Cardiac muscle cell (in vitro differentiated cells and primary cell): ENCODE measurements at regions not wholly inside any gene's neighbourhood (a gene's known extent, or its start where the extent isn't known, plus 50 kb on each side); places are given as distances from the start of the nearest gene placed in this dataset.

Experiments used
- DNase-seq, 2 donors: peaks; one replicate each; pipeline versions ENCODE4 v3.0.0 to v3.0.0-alpha.2; 2010 to 2017; ENCODE audit warnings: low read depth in 1 of 2, low spot score in 1 of 2
- H3K27ac ChIP-seq: fragments of 200-600 bp; sonication (generic); 2 replicates; pipeline ENCODE4 v1.5.1; 2016
- H3K27me3 ChIP-seq: fragments of 200-600 bp; sonication (generic); 2 replicates; pipeline ENCODE4 v1.6.0; 2016; ENCODE audit warnings: control low read depth
- H3K36me3 ChIP-seq: fragments of 200-600 bp; sonication (generic); 2 replicates; pipeline ENCODE4 v1.5.1; 2016; ENCODE audit warnings: control low read depth
- H3K4me1 ChIP-seq: fragments of 200-600 bp; sonication (generic); 2 replicates; pipeline ENCODE4 v1.8.1; 2017; ENCODE audit warnings: low read depth, mild to moderate bottlenecking, mixed run types
- H3K4me3 ChIP-seq: fragments of 200-600 bp; sonication (generic); 2 replicates; pipeline ENCODE4 v1.5.1; 2016; ENCODE audit warnings: mild to moderate bottlenecking
- H3K9me3 ChIP-seq: fragments of 200-600 bp; sonication (generic); 2 replicates; pipeline ENCODE4 v1.5.1; 2017; ENCODE audit warnings: low read depth, mild to moderate bottlenecking, control low read depth
- TF ChIP-seq, protein P1 (sequence below): IDR thresholded peaks from 2 replicates; pipeline ENCODE4 v1.5.1; 2012; ENCODE audit warnings: low read depth, mild to moderate bottlenecking, low read length

- H3K27me3 ChIP-seq: no peaks in the 10 kb centered on the region
- H3K4me1 ChIP-seq: no peaks in the 10 kb centered on the region
- no peak overlapping the region for H3K4me3 ChIP-seq
- TF ChIP-seq, protein P1, sequence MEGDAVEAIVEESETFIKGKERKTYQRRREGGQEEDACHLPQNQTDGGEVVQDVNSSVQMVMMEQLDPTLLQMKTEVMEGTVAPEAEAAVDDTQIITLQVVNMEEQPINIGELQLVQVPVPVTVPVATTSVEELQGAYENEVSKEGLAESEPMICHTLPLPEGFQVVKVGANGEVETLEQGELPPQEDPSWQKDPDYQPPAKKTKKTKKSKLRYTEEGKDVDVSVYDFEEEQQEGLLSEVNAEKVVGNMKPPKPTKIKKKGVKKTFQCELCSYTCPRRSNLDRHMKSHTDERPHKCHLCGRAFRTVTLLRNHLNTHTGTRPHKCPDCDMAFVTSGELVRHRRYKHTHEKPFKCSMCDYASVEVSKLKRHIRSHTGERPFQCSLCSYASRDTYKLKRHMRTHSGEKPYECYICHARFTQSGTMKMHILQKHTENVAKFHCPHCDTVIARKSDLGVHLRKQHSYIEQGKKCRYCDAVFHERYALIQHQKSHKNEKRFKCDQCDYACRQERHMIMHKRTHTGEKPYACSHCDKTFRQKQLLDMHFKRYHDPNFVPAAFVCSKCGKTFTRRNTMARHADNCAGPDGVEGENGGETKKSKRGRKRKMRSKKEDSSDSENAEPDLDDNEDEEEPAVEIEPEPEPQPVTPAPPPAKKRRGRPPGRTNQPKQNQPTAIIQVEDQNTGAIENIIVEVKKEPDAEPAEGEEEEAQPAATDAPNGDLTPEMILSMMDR: no peak
- DNase-seq: no peak
- H3K9me3 ChIP-seq: no peaks in the 10 kb centered on the region
- H3K36me3 ChIP-seq: no peaks in the 10 kb centered on the region
- H3K27ac ChIP-seq: no peak overlapping the region
Measured at GRCh38 chr17:78305801-78306200, 54.1 kb downstream of the SOCS3 start.

DNA sequence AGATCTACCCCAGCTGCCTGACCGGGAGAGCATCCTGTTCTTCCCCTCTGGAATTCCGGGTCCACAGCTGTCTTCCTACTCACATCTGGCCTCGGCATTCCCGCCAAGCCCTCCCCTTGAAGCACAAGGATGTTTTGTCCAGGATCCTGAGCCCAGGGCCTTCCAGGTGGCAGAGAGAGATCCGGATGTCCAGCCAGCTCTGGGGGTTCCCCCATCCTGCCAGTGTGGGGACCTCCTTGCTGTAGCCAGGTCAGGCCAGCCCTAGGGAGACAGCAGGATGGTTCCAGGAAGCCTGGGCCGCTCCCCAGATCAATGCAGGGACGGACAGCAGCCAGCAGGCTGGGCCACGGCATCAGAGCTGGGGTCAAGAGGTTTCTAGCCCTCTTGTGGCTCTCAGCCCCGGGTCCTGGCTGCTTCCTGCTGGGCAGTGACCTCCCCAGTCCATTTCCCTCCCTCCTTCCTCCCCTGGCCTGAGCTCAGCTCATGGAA, 55.3 kb downstream of the SOCS3 start:
- no peak overlapping the region for H3K4me3 ChIP-seq
- H3K9me3 ChIP-seq: no peaks in the 10 kb centered on the region
- H3K36me3 ChIP-seq: no peaks in the 10 kb centered on the region
- H3K4me1 ChIP-seq: no peaks in the 10 kb centered on the region
- no peak for DNase-seq
- TF ChIP-seq, protein P1: no peak
- no peak overlapping the region for H3K27ac ChIP-seq
- H3K27me3 ChIP-seq: no peaks in the 10 kb centered on the region

- DNase-seq: no peak
- Histone ChIP-seq H3K36me3 (no peaks in the 10 kb centered on the region), H3K4me1 (no peaks in the 10 kb centered on the region), H3K27me3 (no peaks in the 10 kb centered on the region), H3K27ac (no peak overlapping the region), H3K9me3 (no peaks in the 10 kb centered on the region), H3K4me3 (no peak overlapping the region)
- TF ChIP-seq, protein P1: no peak
Measured at GRCh38 chr17:78302478-78302877, 57.4 kb downstream of the SOCS3 start.

- H3K36me3 ChIP-seq: no peaks in the 10 kb centered on the region
- no peak overlapping the region for H3K4me3 ChIP-seq
- no peak overlapping the region for H3K27ac ChIP-seq
- DNase-seq: no peak
- TF ChIP-seq, protein P1: no peak
- H3K4me1 ChIP-seq: no peaks in the 10 kb centered on the region
- H3K9me3 ChIP-seq: no peaks in the 10 kb centered on the region
- H3K27me3 ChIP-seq: no peaks in the 10 kb centered on the region
Measured at GRCh38 chr17:78301821-78302213, 58.1 kb downstream of the SOCS3 start.

- TF ChIP-seq, protein P1: no peak
- no peak for DNase-seq
- H3K4me3 ChIP-seq: no peak overlapping the region
- no peaks in the 10 kb centered on the region for H3K27me3 ChIP-seq
- no peaks in the 10 kb centered on the region for H3K4me1 ChIP-seq
- no peak overlapping the region for H3K27ac ChIP-seq
- H3K9me3 ChIP-seq: no peaks in the 10 kb centered on the region
- H3K36me3 ChIP-seq: no peaks in the 10 kb centered on the region
Measured at GRCh38 chr17:78300962-78301820, 58.7 kb downstream of the SOCS3 start.
